Spleen (tissue), 7 donors: ENCODE measurements at regions not wholly inside any gene's neighbourhood (a gene's known extent, or its start where the extent isn't known, plus 50 kb on each side); places are given as distances from the start of the nearest gene placed in this dataset.

Experiments
- POLR2A ChIP-seq, 3 donors: fragments of 450-650 bp; IDR thresholded peaks; one replicate each; pipeline ENCODE4 v1.5.1; 2017; ENCODE audit warnings: antibody characterized with exemption in 3 of 3, mild to moderate bottlenecking in 1 of 3
- POLR2AphosphoS5 ChIP-seq, 3 donors: sonication (generic); formaldehyde crosslinking; IDR thresholded peaks; one replicate each; pipeline ENCODE4 v1.5.1; 2017; ENCODE audit warnings: antibody characterized with exemption in 3 of 3
- TF ChIP-seq, protein P1 (sequence below), 11 experiments: fragments of 200-600 bp in 7 of 11; fragments of 450-650 bp in 4 of 11; sonication (generic) in 4 of 11; IDR thresholded peaks in 8 of 11; conservative IDR thresholded peaks in 3 of 11; 1 replicate in 7 of 11; 2 replicates in 4 of 11; pipeline versions ENCODE4 v1.4.0 to v1.8.0; 2016 to 2021; ENCODE audit warnings: antibody characterized with exemption in 11 of 11, inconsistent platforms in 4 of 11, mild to moderate bottlenecking in 1 of 11
- donor health status: DM: no; HTN: no; CAD: no; lungs with moderate emphysema.
- donor health status: DM: no; HTN: no; CAD: no.
- donor health status: DM: no; HTN: no; CAD: no.

DNA sequence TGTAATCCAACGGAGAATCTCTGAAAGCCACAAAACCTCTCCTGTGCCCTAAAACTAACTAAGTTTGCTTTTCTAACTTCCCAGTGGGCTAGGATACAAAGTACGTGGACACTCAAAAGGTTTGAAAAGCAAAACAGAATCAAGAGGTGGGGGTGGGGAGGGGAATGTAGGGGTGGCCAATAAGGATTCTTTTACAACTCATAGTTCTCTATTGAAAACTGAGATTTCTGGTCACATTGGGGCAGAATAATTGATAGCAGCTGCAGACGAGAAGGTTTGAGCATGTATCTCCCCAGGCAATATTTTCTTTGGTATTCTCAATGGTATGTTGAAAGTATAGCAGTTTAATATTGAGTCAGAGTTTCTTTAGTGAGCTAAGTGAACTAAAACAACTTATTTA is 376.7 kb upstream of the CITED2 start:
- no peak for TF ChIP-seq POLR2AphosphoS5 (IDR thresholded peaks at IDR 0.05)
- TF ChIP-seq POLR2A (IDR thresholded peaks at IDR 0.05): no peak
- TF ChIP-seq, protein P1, sequence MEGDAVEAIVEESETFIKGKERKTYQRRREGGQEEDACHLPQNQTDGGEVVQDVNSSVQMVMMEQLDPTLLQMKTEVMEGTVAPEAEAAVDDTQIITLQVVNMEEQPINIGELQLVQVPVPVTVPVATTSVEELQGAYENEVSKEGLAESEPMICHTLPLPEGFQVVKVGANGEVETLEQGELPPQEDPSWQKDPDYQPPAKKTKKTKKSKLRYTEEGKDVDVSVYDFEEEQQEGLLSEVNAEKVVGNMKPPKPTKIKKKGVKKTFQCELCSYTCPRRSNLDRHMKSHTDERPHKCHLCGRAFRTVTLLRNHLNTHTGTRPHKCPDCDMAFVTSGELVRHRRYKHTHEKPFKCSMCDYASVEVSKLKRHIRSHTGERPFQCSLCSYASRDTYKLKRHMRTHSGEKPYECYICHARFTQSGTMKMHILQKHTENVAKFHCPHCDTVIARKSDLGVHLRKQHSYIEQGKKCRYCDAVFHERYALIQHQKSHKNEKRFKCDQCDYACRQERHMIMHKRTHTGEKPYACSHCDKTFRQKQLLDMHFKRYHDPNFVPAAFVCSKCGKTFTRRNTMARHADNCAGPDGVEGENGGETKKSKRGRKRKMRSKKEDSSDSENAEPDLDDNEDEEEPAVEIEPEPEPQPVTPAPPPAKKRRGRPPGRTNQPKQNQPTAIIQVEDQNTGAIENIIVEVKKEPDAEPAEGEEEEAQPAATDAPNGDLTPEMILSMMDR (IDR thresholded peaks at IDR 0.05 in 8 of 11, conservative IDR thresholded peaks at IDR 0.05 in 3 of 11): no peak
